GM12873 (cell line): ENCODE measurements at regions not wholly inside any gene's neighbourhood (a gene's known extent, or its start where the extent isn't known, plus 50 kb on each side); places are given as distances from the start of the nearest gene placed in this dataset.

Experiments used
- TF ChIP-seq, protein P1 (sequence below): IDR thresholded peaks from 2 replicates; pipeline ENCODE4 v1.5.1; 2012; ENCODE audit warnings: low read depth, mild to moderate bottlenecking, moderate library complexity, low read length, control low read depth; ENCODE audit not compliant: insufficient read depth; ENCODE audit errors: missing control alignments

GRCh38 chr4:183816077-183816476 is 89.0 kb upstream of the STOX2 start:
- TF ChIP-seq, protein P1, sequence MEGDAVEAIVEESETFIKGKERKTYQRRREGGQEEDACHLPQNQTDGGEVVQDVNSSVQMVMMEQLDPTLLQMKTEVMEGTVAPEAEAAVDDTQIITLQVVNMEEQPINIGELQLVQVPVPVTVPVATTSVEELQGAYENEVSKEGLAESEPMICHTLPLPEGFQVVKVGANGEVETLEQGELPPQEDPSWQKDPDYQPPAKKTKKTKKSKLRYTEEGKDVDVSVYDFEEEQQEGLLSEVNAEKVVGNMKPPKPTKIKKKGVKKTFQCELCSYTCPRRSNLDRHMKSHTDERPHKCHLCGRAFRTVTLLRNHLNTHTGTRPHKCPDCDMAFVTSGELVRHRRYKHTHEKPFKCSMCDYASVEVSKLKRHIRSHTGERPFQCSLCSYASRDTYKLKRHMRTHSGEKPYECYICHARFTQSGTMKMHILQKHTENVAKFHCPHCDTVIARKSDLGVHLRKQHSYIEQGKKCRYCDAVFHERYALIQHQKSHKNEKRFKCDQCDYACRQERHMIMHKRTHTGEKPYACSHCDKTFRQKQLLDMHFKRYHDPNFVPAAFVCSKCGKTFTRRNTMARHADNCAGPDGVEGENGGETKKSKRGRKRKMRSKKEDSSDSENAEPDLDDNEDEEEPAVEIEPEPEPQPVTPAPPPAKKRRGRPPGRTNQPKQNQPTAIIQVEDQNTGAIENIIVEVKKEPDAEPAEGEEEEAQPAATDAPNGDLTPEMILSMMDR, result no peak

- TF ChIP-seq, protein P1, result no peak
These were observed 88.1 kb upstream of the STOX2 start for GRCh38 chr4:183816882-183817509.

DNA sequence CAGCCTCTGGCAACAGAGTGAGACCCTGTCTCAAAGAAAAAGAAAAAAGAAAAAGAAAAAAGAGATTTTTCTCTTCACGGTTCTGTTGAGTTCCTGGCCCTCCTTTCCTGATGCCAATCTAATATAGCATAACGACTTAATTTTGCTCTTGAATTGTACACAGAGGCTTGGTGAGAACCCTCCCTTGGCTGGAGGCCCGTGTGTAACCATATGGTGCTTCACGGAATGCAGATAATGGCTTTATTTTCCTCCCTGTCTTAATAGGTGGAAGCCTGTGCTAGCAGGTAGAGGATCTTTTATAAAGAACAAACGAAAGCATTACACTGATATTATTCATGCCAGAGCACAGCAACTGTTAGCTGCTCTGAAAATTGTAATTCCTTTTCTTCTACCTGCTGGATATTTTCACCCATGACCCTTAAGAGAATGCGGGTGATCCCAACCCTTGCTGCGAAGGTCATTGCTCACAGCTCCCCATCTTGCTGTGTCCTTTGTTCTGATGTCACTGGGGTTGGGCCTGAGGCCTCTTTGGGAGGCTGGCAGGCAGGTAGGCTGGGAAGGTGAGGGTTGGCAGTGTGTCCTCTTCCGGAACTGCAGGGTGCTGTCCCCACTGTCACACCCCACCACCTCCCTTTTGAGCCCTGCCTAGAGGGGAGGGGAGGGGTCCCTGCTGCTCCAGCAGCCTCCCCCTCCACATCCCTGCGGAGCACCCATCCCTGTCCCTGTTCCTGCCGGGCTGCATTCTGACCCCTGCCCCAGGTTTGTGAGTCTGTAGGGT is 83.8 kb upstream of the STOX2 start:
- TF ChIP-seq, protein P1, result no peak

DNA sequence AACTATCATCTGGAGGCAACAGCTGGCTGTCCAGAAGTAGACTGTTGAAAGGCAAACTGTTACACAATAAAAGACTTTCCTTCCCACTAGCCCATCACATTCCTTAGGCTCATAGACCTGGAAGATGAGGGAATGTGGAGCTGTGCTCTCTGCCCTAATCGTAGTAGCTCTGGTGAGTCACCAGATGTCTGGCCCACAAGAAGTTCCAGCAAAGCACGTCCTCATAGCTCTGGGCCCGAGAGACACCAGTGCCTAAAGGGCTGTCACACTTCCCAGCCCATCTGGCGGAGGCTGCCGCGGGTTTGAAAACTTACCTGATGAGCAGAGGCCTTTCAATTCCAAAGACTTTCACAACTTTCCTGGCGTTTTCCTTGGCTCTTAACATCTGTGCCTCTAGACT is 81.7 kb upstream of the STOX2 start:
- TF ChIP-seq, protein P1, result no peak

DNA sequence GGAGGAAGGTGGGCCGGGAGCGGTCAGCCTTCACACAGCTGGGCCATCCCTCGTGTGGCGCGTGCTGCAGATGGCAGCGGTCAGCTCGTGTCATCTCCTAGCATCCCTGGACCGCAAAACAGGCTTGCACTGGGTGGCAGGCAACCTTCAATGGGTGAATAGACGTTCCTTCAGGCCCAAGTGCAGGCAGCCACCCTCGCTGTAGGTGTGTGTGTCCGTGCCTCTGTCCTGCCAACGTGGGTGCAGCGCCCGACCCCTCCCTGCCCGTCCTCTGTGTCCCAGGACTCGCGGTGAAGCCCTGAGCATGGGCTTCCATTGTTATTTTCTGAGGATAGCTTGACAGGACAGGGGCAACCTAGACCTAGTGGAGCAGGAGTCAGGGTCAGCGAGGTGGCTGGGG is 79.8 kb upstream of the STOX2 start:
- TF ChIP-seq, protein P1, result no peak

DNA sequence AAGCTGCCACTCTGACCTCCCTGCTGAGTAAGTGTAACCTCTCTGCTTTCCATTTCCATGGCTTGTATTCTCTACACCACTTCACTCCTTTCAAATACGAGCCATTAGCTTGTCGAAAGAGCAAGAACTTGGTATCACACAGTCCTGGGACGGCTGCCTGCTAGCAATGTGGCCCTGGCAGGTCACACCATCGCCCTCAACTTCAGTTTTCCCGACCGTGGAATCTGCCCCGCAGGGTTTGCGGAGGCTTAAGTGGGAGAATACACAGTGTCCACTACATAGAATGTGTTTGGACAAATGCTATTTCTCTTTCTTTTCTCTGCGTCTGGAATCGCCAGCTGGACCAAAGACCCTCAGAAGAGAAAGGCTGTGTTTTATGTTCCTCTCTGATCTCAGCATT is 78.6 kb upstream of the STOX2 start:
- TF ChIP-seq, protein P1, result no peak

- TF ChIP-seq, protein P1, result no peak
These were observed 77.0 kb upstream of the STOX2 start for GRCh38 chr4:183828125-183828524.
